HG03457 (cell line): ENCODE measurements at regions not wholly inside any gene's neighbourhood (a gene's known extent, or its start where the extent isn't known, plus 50 kb on each side); places are given as distances from the start of the nearest gene placed in this dataset.
"Not testable (repeated sequence)": the region's sequence is repeated elsewhere in the genome, so short reads cannot be mapped to it uniquely, and the experiment has no call there.

ENCODE experiments used
- ATAC-seq: cut with Tn5 transposase; IDR thresholded peaks from one replicate; pipeline ENCODE4 v1.9.1; 2021; ENCODE audit warnings: moderate number of reproducible peaks; ENCODE audit not compliant: unreplicated experiment

GRCh38 chr1:56285554-56286402 is 293.6 kb downstream of the PLPP3 start:
- no peak for ATAC-seq

- no peak for ATAC-seq
These were observed 294.4 kb downstream of the PLPP3 start for GRCh38 chr1:56284928-56285327.

- no peak for ATAC-seq
These were observed 301.3 kb downstream of the PLPP3 start for GRCh38 chr1:56278061-56278460.

- no peak for ATAC-seq
These were observed 310.7 kb downstream of the PLPP3 start for GRCh38 chr1:56268519-56269140.

GRCh38 chr1:56267611-56268010 is 311.8 kb downstream of the PLPP3 start:
- ATAC-seq = no peak

GRCh38 chr1:56266359-56266758 is 313.0 kb downstream of the PLPP3 start:
- no peak for ATAC-seq

- no peak for ATAC-seq
These were observed 314.1 kb downstream of the PLPP3 start for GRCh38 chr1:56265216-56265615.

- ATAC-seq = no peak
These were observed 315.5 kb downstream of the PLPP3 start for GRCh38 chr1:56263908-56264307.

- no peak for ATAC-seq
These were observed 321.0 kb downstream of the PLPP3 start for GRCh38 chr1:56258371-56258770.

GRCh38 chr1:56257726-56258125 is 321.6 kb downstream of the PLPP3 start:
- no peak for ATAC-seq

- no peak for ATAC-seq
These were observed 323.0 kb downstream of the PLPP3 start for GRCh38 chr1:56256153-56257000.

GRCh38 chr1:56255516-56256152 is 323.7 kb downstream of the PLPP3 start:
- ATAC-seq = no peak

- ATAC-seq = no peak
These were observed 325.2 kb downstream of the PLPP3 start for GRCh38 chr1:56254130-56254529.

- ATAC-seq = no peak
These were observed 328.6 kb downstream of the PLPP3 start for GRCh38 chr1:56250809-56251208.

- no peak for ATAC-seq
These were observed 330.1 kb downstream of the PLPP3 start for GRCh38 chr1:56249234-56249633.

- no peak for ATAC-seq
These were observed 331.2 kb downstream of the PLPP3 start for GRCh38 chr1:56248138-56248537.

GRCh38 chr1:56246726-56247125 is 332.6 kb downstream of the PLPP3 start:
- ATAC-seq = not testable (repeated sequence)

- no peak for ATAC-seq
These were observed 339.0 kb downstream of the PLPP3 start for GRCh38 chr1:56240400-56240799.

GRCh38 chr1:56237491-56238064 is 341.8 kb downstream of the PLPP3 start:
- no peak for ATAC-seq

- no peak for ATAC-seq
These were observed 342.7 kb downstream of the PLPP3 start for GRCh38 chr1:56236688-56237087.
